ENCODE measurements at regions not wholly inside any gene's neighbourhood (a gene's known extent, or its start where the extent isn't known, plus 50 kb on each side); places are given as distances from the start of the nearest gene placed in this dataset.
"Not testable (repeated sequence)": the region's sequence is repeated elsewhere in the genome, so short reads cannot be mapped to it uniquely, and the experiment has no call there.

GRCh38 chr1:234916840-234917239, 211.8 kb downstream of the TOMM20 start:
- DNase-seq, result no peak

DNA sequence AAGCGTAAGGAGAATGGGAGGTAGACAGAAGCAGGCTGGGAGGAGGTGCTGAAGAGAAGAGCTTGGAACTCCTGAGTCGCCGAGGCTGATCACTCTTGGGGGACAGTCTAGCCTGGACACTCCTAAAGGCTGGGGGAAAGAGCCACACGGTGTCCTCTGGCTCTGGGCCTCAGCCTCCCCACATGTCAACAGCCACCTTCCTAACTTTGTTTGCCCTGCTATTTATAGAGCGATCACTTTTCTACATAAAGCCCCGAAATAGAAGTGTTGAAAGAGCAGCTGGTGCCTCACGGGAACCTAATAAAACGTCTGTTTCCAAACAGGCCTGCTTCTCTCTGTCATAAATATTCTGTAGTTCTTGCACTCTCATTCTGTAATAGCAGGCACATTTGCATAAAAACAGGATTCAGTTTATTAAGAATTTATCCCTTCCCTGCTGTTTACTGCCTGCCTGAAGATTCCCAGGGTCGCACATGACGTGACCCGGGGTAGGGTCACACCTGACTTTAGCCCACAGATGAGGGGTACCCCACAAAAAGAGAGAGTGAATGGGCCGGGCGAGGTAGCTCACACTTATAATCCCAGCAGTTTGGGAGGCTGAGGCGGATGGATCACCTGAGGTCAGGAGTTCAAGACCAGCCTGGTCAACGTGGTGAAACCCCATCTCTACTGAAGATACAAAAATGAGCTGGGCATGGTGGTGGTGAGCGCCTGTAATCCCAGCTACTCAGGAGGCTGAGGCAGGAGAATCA, 212.5 kb downstream of the TOMM20 start:
- DNase-seq, result peak; percentile 94

DNA sequence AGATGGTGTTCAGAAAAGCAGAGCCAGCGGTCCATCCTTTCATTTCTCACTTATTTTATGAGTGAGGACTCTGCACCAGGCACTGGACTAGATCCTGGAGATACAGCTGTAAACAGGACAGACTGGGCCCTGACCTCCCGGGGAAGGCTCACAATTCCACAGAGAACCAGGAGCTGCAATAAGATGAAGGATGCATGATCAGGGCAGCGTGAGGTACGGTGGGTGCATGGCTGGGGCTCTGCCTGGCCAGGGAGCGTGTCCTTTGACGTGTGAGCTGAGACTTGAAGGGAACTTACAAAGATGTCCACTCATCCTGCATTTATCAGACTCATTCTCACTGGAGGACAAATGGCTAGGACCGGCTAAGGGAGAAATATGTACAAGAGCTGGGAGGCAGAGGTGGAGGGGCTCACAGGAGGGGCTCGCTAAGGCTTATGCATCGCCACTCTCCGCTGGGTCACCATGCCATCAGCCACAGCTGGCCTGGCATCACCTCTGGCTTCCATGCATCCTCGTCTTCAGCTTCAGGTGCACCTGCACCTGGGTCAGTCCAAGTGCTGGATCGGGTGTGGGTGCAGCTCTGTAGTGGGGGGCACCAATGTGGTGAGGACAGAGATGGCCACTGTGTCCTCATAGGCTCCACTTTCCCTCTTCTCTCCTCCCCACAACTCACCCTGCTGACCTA, 213.9 kb downstream of the TOMM20 start:
- DNase-seq, result no peak

- no peak for DNase-seq
Observed at GRCh38 chr1:234913771-234914170, 214.9 kb downstream of the TOMM20 start.

DNA sequence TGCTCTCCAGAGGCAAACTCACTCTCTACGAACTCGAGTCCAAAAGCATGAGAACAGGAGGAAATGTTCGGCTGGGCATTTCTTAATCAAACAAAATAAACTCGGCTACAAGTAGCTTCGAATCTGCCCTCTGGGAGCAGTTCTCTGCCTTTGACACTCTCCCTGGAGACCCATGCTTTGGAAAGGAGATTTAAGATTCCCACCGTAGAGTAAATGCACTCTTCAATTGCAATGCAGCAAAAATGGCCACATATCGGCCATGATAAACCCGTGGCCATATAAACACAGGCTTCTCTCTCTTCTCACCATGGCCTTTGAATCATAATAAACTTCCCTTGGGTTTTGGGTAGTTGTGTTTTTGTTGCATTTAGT, 215.4 kb downstream of the TOMM20 start:
- no peak for DNase-seq

DNA sequence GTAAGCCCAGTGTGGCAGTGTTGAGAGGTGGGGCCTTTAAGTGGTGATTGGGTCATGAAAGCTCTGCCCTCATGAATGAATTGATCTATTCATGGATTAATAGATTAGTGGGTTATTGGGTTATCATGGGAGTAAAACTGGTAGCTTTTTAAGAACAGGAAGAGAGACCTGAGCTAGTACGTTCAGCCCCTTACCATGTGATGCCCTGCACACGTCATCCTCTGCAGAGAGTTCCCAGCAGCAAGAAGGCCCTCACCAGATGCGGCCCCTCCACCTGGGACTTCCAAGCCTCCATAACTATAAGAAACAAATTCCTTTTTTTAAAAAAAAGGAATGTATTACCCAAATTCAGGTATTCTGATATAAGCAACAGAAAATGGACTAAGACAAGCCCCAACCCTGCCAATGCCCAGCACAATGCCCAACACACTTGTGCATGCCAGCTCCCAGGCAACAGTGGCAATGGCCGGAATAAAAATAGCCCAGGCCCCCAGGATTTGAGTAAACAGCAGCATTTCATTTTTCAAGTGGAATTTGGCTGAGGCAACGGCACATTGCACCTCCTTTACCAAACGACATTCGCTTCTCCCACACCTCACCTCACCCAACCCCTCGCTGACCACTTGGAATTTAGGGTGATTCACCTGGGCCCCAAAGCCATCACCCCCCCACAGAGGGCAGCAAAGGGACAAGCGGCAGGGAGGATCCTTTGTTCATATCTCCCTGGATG, 215.9 kb downstream of the TOMM20 start:
- DNase-seq, result no peak

- no peak for DNase-seq
Observed at GRCh38 chr1:234911787-234912186, 216.8 kb downstream of the TOMM20 start.

GRCh38 chr1:234911136-234911535, 217.5 kb downstream of the TOMM20 start:
- not testable (repeated sequence) for DNase-seq

DNA sequence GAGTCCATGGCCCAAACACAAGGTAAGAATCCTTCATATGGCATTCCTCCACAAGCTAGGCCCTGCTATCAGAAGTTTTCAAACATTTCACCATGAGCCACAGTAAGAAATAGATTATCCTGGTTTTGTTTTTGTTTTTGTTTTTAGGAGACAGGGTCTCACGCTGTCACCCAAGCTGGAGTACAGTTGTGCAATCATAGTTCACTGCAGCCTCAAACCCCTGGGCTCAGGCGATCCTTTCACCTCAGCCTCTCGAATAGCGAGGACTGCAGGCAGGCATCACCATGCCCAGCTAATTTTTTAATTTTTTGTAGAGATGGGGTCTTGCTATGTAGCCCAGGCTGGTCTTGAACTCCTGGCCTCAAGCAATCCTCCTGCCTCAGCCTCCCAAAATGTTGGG, 218.8 kb downstream of the TOMM20 start:
- no peak for DNase-seq

- no peak for DNase-seq
Observed at GRCh38 chr1:234909307-234909810, 219.3 kb downstream of the TOMM20 start.

- no peak for DNase-seq
Observed at GRCh38 chr1:234908571-234908970, 220.1 kb downstream of the TOMM20 start.

DNA sequence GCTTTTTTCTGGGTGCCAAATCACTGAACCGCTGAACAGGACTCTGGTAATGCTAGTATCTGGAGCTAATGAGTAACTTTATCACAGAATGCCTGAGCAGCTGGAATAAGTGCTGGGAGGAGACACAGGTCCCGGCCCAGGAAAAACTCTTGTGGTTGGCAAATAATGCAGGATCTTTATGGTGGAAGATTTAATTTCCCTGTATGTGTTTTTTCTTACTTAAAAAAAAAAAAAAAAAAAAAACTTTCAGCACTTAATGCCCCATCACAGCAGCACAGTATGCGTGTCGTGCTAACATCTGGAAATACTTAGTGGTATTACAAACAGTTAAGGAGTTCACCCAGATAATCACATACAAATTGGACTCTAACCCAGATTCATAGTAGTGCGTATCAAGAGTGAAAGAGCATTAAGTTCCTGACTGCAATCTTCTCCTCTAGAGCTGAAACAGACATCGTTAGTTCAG, 220.7 kb downstream of the TOMM20 start:
- DNase-seq, result no peak

- DNase-seq, result no peak
Observed at GRCh38 chr1:234907208-234907939, 221.3 kb downstream of the TOMM20 start.

GRCh38 chr1:234906654-234907053, 222.0 kb downstream of the TOMM20 start:
- DNase-seq, result no peak

DNA sequence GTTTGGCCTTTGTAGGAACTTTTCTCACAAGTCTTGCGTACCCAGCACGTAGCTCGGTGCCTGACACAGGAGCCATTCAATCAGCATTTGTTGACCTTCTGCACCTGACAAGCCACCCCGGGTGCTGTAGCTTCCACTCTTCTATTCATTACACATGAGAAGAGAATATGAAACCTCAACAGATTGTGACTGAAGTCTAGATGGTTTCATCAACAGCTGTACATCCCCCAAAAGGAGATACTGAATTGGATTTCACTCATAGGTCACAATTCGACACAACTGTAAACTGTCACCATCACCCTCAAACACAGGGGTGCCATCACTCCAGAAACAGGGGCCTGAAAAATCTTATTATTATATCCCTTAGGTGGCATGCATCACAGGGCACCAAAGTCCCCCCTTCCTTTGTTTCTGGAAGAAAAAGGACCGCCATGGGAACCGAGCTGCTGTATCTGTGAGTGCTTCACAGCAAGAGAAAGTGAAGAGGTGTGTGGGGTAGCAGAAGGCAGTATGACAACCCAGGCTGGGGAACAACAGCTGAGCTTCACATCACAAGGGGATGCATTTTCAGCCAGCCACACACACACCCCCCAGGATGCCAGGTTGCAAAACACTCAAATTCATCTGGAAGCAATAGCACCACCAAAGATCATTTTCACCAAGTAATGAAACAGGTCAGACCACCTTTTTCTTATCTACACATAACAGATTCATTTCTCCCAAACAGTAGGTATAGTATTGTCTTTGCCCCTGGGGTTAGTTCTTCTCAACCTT, 225.7 kb downstream of the TOMM20 start:
- DNase-seq, result no peak

DNA sequence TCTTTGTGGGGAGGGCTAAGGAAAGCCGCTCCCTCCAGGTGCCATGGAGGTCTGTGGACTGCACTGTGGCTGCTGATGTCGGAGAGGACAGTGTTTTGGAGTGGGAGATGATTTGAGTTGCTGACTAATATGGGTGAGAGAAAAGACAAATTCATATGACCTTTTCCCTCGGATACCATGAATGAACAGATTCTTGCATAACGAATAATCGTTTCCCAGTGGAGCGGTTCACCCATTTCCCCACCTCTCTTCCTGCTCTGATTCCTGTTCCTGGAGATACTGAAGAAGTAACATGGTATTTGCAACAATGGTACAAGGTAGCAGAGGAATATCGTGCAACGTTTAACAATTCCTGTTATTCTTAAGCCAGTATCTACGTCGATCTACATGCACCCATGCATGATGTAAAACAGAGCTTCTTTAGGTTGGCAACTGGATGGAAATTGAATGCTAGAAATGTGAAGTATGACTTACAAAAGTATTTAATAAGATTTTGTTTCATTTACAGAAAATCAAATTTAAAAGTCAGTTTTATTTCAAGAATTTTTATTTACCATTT, 227.1 kb downstream of the TOMM20 start:
- DNase-seq, result no peak

- DNase-seq, result no peak
Observed at GRCh38 chr1:234900595-234900994, 228.0 kb downstream of the TOMM20 start.

GRCh38 chr1:234899730-234900072, 228.9 kb downstream of the TOMM20 start:
- DNase-seq, result no peak

DNA sequence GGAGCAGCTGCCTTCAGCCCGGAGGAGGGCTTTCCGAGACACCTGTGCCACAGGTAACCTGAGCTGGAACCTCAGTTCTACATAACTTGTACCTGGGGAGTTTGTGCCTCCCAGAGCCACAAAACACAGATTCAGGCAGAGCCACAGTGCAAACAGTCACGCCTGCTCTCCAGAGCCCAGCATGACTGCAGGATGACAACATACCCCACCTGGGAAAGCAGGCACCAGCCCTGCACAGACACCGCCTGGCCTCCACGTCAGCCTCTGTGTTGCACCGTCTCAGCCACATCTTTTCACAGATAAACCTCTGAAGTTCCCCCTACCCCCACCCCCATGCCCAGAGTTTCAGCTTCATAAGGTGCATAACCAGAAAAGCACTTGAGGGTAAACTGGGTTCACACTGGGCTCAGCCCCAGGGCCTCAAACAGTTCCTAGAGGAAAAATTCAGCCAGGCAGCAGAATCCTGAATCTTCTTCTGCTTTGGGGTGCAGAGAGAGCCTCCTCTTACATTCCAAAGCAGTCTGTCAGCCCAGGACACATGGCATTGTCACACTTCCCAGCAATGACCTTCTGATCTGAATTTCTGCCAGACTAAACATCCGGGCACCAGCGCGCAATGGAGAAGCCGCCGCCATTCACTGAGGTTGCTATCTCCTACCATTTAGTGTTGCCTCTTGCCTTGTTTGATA, 229.5 kb downstream of the TOMM20 start:
- no peak for DNase-seq

- no peak for DNase-seq
Observed at GRCh38 chr1:234898455-234899033, 230.1 kb downstream of the TOMM20 start.

All from SIG-M5 (cell line).